Osteocyte (in vitro differentiated cells): ENCODE measurements at regions not wholly inside any gene's neighbourhood (a gene's known extent, or its start where the extent isn't known, plus 50 kb on each side); places are given as distances from the start of the nearest gene placed in this dataset.

Experiments
- DNase-seq: peaks from one replicate; pipeline ENCODE4 v3.0.0; 2021; ENCODE audit warnings: mixed read lengths; ENCODE audit not compliant: unreplicated experiment; ENCODE audit errors: extremely low spot score
- H3K27ac Mint-ChIP-seq: one replicate; pipeline ENCODE4 v1.8.0; 2021; ENCODE audit warnings: mild to moderate bottlenecking, mixed read lengths; ENCODE audit not compliant: unreplicated experiment
- H3K27me3 Mint-ChIP-seq: one replicate; pipeline ENCODE4 v1.8.0; 2021; ENCODE audit warnings: mixed read lengths; ENCODE audit not compliant: unreplicated experiment
- H3K36me3 Mint-ChIP-seq: one replicate; pipeline ENCODE4 v1.8.0; 2021; ENCODE audit warnings: mixed read lengths; ENCODE audit not compliant: unreplicated experiment
- H3K4me1 Mint-ChIP-seq: one replicate; pipeline ENCODE4 v1.8.0; 2021; ENCODE audit warnings: mixed read lengths; ENCODE audit not compliant: unreplicated experiment
- H3K4me3 Mint-ChIP-seq: one replicate; pipeline ENCODE4 v1.8.0; 2021; ENCODE audit warnings: mild to moderate bottlenecking, moderate library complexity, mixed read lengths; ENCODE audit not compliant: unreplicated experiment
- H3K9me3 Mint-ChIP-seq: one replicate; pipeline ENCODE4 v1.8.0; 2021; ENCODE audit warnings: mixed read lengths; ENCODE audit not compliant: unreplicated experiment
- TF ChIP-seq, protein P1 (sequence below): fragments of 200-600 bp; sonication (generic); IDR thresholded peaks from 2 replicates; pipeline ENCODE4 v1.5.0; 2021; ENCODE audit warnings: antibody characterized with exemption, mild to moderate bottlenecking, moderate library complexity

DNA sequence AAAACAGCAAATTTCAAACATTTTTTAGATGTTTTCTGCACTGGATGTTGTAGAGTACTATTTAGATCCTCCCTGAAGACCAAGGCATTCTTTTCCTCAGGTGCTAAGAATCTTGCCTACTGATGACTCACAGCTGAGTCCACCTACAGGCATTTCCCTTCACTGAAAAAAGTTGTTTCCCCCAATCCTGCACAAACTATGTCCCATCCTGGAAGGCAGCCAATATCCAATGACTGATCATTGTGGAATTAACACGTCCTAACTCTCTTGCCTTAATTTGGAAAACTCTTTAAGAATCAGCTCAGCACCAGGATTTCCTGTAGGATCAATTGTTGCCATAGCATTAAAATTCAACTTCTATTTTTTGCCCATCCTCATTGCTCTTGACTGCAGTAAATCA lies 268.4 kb upstream of the IRAK1BP1 start:
- Mint-ChIP-seq H3K36me3 (no peaks in the 10 kb centered on the region), H3K4me3 (no peak overlapping the region), H3K9me3 (no peaks in the 10 kb centered on the region), H3K4me1 (peaks cover 27% of the 10 kb centered on the region), H3K27me3 (no peaks in the 10 kb centered on the region), H3K27ac (peak overlapping the region; percentile 54)
- no peak for DNase-seq
- TF ChIP-seq, protein P1, sequence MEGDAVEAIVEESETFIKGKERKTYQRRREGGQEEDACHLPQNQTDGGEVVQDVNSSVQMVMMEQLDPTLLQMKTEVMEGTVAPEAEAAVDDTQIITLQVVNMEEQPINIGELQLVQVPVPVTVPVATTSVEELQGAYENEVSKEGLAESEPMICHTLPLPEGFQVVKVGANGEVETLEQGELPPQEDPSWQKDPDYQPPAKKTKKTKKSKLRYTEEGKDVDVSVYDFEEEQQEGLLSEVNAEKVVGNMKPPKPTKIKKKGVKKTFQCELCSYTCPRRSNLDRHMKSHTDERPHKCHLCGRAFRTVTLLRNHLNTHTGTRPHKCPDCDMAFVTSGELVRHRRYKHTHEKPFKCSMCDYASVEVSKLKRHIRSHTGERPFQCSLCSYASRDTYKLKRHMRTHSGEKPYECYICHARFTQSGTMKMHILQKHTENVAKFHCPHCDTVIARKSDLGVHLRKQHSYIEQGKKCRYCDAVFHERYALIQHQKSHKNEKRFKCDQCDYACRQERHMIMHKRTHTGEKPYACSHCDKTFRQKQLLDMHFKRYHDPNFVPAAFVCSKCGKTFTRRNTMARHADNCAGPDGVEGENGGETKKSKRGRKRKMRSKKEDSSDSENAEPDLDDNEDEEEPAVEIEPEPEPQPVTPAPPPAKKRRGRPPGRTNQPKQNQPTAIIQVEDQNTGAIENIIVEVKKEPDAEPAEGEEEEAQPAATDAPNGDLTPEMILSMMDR = no peak

DNA sequence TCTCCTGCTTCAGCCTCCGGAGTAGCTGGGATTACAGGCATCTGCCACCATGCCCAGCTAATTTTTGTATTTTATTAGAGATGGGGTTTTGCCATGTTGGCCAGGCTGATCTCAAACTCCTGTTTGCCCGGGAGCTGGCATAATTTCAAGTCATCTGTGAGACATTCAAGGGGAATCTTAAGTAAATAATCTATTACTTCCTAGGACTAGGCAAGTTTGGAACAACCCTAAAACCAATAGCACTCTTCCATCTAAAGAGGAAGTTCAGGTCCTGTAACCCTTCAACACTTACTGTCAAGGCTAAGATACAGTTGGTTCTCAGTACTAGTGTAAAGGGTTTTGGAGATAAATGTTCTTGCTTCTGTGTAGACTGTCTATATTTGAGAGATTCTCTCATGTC lies 267.8 kb upstream of the IRAK1BP1 start:
- H3K4me3 Mint-ChIP-seq = no peak overlapping the region
- H3K9me3 Mint-ChIP-seq = no peaks in the 10 kb centered on the region

DNA sequence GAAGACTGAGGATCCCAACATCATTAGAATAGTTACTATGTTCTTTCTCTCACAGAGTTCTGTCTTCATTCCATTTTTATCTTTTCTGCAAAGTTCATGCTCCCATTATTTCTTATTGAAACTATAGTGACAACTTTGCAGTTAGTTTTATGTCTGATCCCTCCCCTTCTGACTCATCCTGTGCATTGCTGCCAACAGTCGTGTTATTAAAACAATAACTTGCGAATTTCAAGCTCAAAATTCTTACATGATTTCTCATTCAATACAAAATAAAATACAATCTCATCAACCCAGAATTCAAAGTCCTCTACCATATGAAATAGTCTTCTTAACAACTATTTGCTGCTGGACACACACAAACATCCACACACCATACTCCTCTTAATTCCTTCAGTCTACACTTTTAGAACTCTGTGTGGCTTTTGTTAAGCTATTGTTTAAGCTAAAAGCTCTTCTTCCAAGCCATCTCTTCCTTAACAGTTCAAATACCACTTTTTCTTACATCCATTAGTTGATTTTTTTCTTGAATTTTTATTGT lies 261.4 kb upstream of the IRAK1BP1 start:
- Mint-ChIP-seq H3K4me1 (peaks cover 34% of the 10 kb centered on the region), H3K27me3 (no peaks in the 10 kb centered on the region), H3K36me3 (no peaks in the 10 kb centered on the region), H3K27ac (peak overlapping the region; percentile 70), H3K9me3 (no peaks in the 10 kb centered on the region), H3K4me3 (peak overlapping the region; percentile 52)
- no peak for DNase-seq
- TF ChIP-seq, protein P1 = no peak

More for the DNA sequence above, 267.8 kb upstream of the IRAK1BP1 start:
- Mint-ChIP-seq H3K4me1 (peaks cover 24% of the 10 kb centered on the region), H3K36me3 (no peaks in the 10 kb centered on the region), H3K27ac (peak overlapping the region; percentile 54), H3K27me3 (no peaks in the 10 kb centered on the region)
- TF ChIP-seq, protein P1 = no peak
- no peak for DNase-seq

DNA sequence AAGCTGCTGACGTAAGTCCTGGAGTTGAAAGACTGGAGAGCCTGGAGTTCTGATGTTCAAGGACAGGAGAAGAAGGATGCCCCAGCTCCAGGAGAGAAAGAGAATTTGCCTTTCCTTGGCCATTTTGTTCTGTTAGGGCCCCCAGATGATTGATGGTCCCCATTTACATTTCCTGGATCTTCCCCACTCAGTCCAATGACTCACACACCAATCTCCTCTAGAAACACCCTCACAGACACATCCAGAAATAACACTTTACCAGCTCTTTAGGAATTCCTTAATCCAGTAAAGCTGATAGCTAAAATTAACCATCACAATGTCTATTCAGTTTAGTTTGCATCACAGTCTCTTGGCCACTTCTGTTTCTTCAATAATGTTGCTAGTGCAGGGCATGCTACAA lies 260.2 kb upstream of the IRAK1BP1 start:
- TF ChIP-seq, protein P1 = no peak
- Mint-ChIP-seq H3K4me1 (peaks cover 34% of the 10 kb centered on the region), H3K36me3 (no peaks in the 10 kb centered on the region), H3K27ac (peak overlapping the region; percentile 33), H3K4me3 (no peak overlapping the region), H3K9me3 (no peaks in the 10 kb centered on the region), H3K27me3 (no peaks in the 10 kb centered on the region)
- DNase-seq = no peak

DNA sequence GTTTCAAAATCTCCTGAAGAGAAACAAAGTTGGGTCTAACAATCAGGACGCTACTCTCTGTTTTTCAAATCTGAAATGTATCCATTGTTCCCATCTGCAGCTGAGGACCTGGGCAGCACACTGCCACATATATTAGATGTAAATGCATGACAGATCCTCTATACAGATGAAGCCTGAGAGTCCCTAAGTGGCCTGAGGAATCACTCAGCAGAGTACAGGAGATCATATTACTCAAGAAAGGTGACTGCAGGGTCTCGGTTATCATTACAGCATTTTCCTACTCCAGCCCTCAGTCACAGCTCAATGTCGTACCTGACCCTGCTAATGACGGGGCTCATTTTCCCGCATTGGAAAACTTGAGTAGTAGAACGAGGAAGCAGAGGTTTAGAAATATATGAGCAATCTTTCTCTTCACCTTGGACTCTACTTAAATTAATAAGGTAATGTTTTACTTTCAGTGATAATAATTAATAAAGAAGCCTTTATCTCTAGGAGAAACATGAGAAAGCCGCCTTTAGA lies 256.2 kb upstream of the IRAK1BP1 start:
- peaks cover 31% of the 10 kb centered on the region for H3K4me1 Mint-ChIP-seq
- TF ChIP-seq, protein P1 = no peak
- H3K27ac Mint-ChIP-seq = no peak overlapping the region
- no peaks in the 10 kb centered on the region for H3K27me3 Mint-ChIP-seq
- H3K4me3 Mint-ChIP-seq = no peak overlapping the region
- H3K36me3 Mint-ChIP-seq = no peaks in the 10 kb centered on the region
- no peak for DNase-seq
- no peaks in the 10 kb centered on the region for H3K9me3 Mint-ChIP-seq
